ENCODE measurements at regions not wholly inside any gene's neighbourhood (a gene's known extent, or its start where the extent isn't known, plus 50 kb on each side); places are given as distances from the start of the nearest gene placed in this dataset.

GRCh38 chrX:6679550-6679949, 144.6 kb upstream of the VCX3A start:
- H3K4me3 ChIP-seq (ENCODE audit: low read length), result no peak overlapping the region
- H2AFZ ChIP-seq (ENCODE audit: low read length), result no peak overlapping the region
- H3K9me2 ChIP-seq (replicated peaks; ENCODE audit: insufficient read depth, low read length), result no peaks in the 10 kb centered on the region
- no peak for DNase-seq
- peaks cover 9% of the 10 kb centered on the region for H3K4me1 ChIP-seq (ENCODE audit: low read length)
- no peak overlapping the region for H3K27ac ChIP-seq (ENCODE audit: low read length)
- H3K9me3 ChIP-seq (ENCODE audit: low read length), result no peaks in the 10 kb centered on the region
- no peaks in the 10 kb centered on the region for H3K36me3 ChIP-seq (ENCODE audit: insufficient read depth, low read length)
- no peaks in the 10 kb centered on the region for H3K27me3 ChIP-seq (ENCODE audit: low read length)
- no peak overlapping the region for H3K4me2 ChIP-seq (ENCODE audit: low read depth, low read length, poor library complexity, severe bottlenecking)
- no peaks in the 10 kb centered on the region for H3K79me2 ChIP-seq (ENCODE audit: low read length)
- H3K9ac ChIP-seq (ENCODE audit: low read length), result no peak overlapping the region
- H4K20me1 ChIP-seq (ENCODE audit: insufficient read depth, low read depth, low read length), result no peaks in the 10 kb centered on the region

DNA sequence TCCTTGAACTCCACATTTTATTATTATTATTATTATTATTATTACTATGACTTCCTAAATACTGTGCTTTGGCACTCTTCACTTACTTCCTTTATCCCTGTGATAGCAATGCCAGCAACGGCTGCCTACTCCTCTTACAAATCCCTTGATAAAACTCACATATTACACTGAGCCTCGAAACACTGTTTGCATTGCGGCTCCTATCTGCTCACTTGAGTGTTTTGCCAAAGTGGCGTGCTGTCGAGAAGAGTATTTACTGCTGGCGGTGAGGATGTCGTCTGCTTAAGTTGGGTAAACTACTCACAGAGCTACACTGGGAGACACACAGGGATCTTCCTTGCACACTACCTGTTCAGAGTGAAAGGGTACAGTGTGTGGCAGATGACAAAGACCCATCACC, 143.4 kb upstream of the VCX3A start:
- Histone ChIP-seq H3K79me2 (ENCODE audit: low read length) (no peaks in the 10 kb centered on the region), H3K9me2 (replicated peaks; ENCODE audit: insufficient read depth, low read length) (no peaks in the 10 kb centered on the region), H3K4me2 (ENCODE audit: low read depth, low read length, poor library complexity, severe bottlenecking) (no peak overlapping the region), H3K9me3 (ENCODE audit: low read length) (no peaks in the 10 kb centered on the region), H2AFZ (ENCODE audit: low read length) (no peak overlapping the region), H3K4me3 (ENCODE audit: low read length) (no peak overlapping the region), H3K4me1 (ENCODE audit: low read length) (peaks cover 4% of the 10 kb centered on the region), H3K36me3 (ENCODE audit: insufficient read depth, low read length) (no peaks in the 10 kb centered on the region), H3K27ac (ENCODE audit: low read length) (no peak overlapping the region), H3K9ac (ENCODE audit: low read length) (no peak overlapping the region), H4K20me1 (ENCODE audit: insufficient read depth, low read depth, low read length) (no peaks in the 10 kb centered on the region), H3K27me3 (ENCODE audit: low read length) (no peaks in the 10 kb centered on the region)
- DNase-seq, result no peak

DNA sequence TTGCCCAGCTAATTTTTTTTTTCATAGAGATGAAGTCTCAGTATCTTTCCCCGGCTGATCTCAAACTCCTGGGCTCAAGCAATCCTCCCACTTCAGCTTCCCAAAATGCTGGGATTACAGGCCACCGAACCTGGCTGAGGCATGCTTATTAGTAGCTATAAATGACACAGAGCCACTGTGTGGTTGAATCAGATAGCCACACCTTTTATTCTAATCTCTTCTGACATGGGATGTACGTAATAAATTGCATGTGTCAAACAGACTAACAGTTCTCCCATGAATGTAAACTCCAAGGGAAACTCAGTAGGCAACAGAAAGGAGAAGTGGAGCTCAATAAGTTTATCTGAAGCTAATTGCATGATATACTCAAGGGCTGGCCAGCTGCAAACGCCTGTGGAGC, 139.8 kb upstream of the VCX3A start:
- Histone ChIP-seq H3K4me2 (ENCODE audit: low read depth, low read length, poor library complexity, severe bottlenecking) (no peak overlapping the region), H3K9me2 (replicated peaks; ENCODE audit: insufficient read depth, low read length) (no peaks in the 10 kb centered on the region), H3K36me3 (ENCODE audit: insufficient read depth, low read length) (no peaks in the 10 kb centered on the region), H3K79me2 (ENCODE audit: low read length) (no peaks in the 10 kb centered on the region), H3K27ac (ENCODE audit: low read length) (no peak overlapping the region), H3K9ac (ENCODE audit: low read length) (no peak overlapping the region), H3K4me1 (ENCODE audit: low read length) (no peaks in the 10 kb centered on the region), H3K9me3 (ENCODE audit: low read length) (no peaks in the 10 kb centered on the region), H2AFZ (ENCODE audit: low read length) (no peak overlapping the region), H3K4me3 (ENCODE audit: low read length) (no peak overlapping the region), H3K27me3 (ENCODE audit: low read length) (no peaks in the 10 kb centered on the region), H4K20me1 (ENCODE audit: insufficient read depth, low read depth, low read length) (no peaks in the 10 kb centered on the region)
- DNase-seq, result no peak

DNA sequence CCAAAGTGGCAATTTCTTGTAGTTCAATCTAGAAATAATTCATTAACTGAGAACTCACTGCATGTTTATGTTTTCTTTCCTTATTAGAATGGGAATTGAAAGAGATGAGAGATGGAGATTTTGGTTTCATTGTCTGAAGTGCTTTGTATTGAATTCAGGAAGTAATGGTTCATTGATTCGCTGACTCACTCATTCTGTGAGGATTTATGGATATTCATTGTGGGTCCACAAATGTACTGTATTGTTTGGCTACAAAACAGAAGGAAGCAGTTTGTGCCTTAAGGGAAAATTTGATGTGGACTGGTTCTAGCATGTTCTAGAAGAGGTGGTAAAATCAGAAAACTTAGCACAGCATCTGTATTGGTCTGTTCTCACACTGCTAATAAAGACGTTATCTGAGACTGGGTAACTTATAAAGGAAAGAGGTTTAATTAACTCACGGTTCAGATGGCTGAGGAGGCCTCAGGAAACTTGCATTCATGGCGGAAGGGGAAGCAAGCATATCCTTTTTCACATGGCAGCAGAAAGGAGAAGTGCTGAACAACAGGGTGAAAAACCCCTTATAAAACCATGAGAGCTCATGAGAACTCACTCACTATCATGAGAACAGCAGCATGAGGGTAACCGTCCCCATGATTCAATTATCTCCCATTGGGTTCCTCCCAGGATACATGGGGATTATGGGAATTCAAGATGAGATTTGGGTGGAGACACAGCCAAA, 132.3 kb upstream of the VCX3A start:
- Histone ChIP-seq H3K9me2 (replicated peaks; ENCODE audit: insufficient read depth, low read length) (no peaks in the 10 kb centered on the region; the same call in 1 of the 2 replicates), H3K36me3 (ENCODE audit: insufficient read depth, low read length) (no peaks in the 10 kb centered on the region), H3K79me2 (ENCODE audit: low read length) (no peaks in the 10 kb centered on the region), H3K4me3 (ENCODE audit: low read length) (peak overlapping the region; percentile 11; the same call in 1 of the 2 replicates), H3K27me3 (ENCODE audit: low read length) (no peaks in the 10 kb centered on the region), H3K4me1 (ENCODE audit: low read length) (peaks cover 13% of the 10 kb centered on the region), H3K9ac (ENCODE audit: low read length) (no peak overlapping the region), H3K27ac (ENCODE audit: low read length) (no peak overlapping the region), H2AFZ (ENCODE audit: low read length) (peak overlapping the region; percentile 85), H3K4me2 (ENCODE audit: low read depth, low read length, poor library complexity, severe bottlenecking) (peak overlapping the region; percentile 6), H3K9me3 (ENCODE audit: low read length) (no peaks in the 10 kb centered on the region), H4K20me1 (ENCODE audit: insufficient read depth, low read depth, low read length) (no peaks in the 10 kb centered on the region)
- peak; percentile 66 for DNase-seq

DNA sequence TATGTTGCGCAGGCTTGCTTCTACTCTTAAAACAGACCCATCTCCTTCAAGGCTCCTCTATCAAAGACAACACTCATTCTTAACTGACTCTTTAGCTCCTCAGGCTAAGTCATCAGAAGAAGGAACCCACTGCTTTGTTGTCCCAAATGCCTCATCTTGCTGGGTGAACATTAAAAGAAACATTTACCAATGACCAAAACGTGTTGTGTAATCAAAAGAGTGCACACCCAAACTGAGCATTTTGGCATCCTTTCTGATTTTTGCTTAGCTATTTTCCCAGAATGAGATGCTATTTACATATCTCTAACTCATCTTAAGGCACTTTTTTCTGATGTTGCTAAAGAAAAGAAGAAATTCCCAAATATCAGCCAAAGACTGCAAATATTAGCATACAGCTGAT, 131.7 kb upstream of the VCX3A start:
- H3K36me3 ChIP-seq (ENCODE audit: insufficient read depth, low read length), result no peaks in the 10 kb centered on the region
- H3K79me2 ChIP-seq (ENCODE audit: low read length), result no peaks in the 10 kb centered on the region
- peak overlapping the region; percentile 85; the same call in 1 of the 2 replicates for H2AFZ ChIP-seq (ENCODE audit: low read length)
- peak overlapping the region; percentile 11; the same call in 1 of the 2 replicates for H3K4me3 ChIP-seq (ENCODE audit: low read length)
- no peaks in the 10 kb centered on the region for H3K9me3 ChIP-seq (ENCODE audit: low read length)
- H3K27me3 ChIP-seq (ENCODE audit: low read length), result no peaks in the 10 kb centered on the region
- no peak for DNase-seq
- H3K4me2 ChIP-seq (ENCODE audit: low read depth, low read length, poor library complexity, severe bottlenecking), result peak overlapping the region; percentile 6
- H3K9ac ChIP-seq (ENCODE audit: low read length), result no peak overlapping the region
- no peaks in the 10 kb centered on the region for H4K20me1 ChIP-seq (ENCODE audit: insufficient read depth, low read depth, low read length)
- H3K27ac ChIP-seq (ENCODE audit: low read length), result no peak overlapping the region
- H3K4me1 ChIP-seq (ENCODE audit: low read length), result peaks cover 13% of the 10 kb centered on the region
- H3K9me2 ChIP-seq (replicated peaks; ENCODE audit: insufficient read depth, low read length), result no peaks in the 10 kb centered on the region; the same call in 1 of the 2 replicates

DNA sequence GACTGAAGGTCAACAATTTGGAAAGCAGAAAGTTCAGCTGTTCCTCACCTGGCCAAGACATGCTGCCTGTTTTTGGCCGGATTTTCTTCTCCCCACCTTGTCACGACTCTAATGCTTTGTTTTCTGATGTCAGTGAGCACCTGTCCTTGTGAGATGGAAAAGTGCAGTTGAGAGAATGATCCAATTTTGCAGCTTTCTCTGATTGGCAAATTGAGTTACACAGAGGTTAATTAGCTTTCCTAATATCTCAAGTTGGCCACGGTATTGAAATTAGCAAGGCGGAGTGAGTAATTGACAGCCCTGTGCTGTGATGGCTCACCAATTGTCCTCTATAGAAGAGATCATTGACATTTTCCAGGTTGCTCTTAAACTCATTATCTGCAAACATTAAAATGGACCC, 126.8 kb upstream of the VCX3A start:
- peaks cover 8% of the 10 kb centered on the region for H3K4me1 ChIP-seq (ENCODE audit: low read length)
- H3K27me3 ChIP-seq (ENCODE audit: low read length), result no peaks in the 10 kb centered on the region
- DNase-seq, result no peak
- no peak overlapping the region for H3K27ac ChIP-seq (ENCODE audit: low read length)
- H3K36me3 ChIP-seq (ENCODE audit: insufficient read depth, low read length), result no peaks in the 10 kb centered on the region
- no peaks in the 10 kb centered on the region for H3K9me2 ChIP-seq (replicated peaks; ENCODE audit: insufficient read depth, low read length)
- H3K9me3 ChIP-seq (ENCODE audit: low read length), result no peaks in the 10 kb centered on the region
- H3K4me2 ChIP-seq (ENCODE audit: low read depth, low read length, poor library complexity, severe bottlenecking), result no peak overlapping the region
- no peak overlapping the region for H3K4me3 ChIP-seq (ENCODE audit: low read length)
- no peaks in the 10 kb centered on the region for H4K20me1 ChIP-seq (ENCODE audit: insufficient read depth, low read depth, low read length)
- no peak overlapping the region for H2AFZ ChIP-seq (ENCODE audit: low read length)
- no peaks in the 10 kb centered on the region for H3K79me2 ChIP-seq (ENCODE audit: low read length)
- H3K9ac ChIP-seq (ENCODE audit: low read length), result no peak overlapping the region

- Histone ChIP-seq H3K79me2 (ENCODE audit: low read length) (no peaks in the 10 kb centered on the region), H2AFZ (ENCODE audit: low read length) (no peak overlapping the region), H3K36me3 (ENCODE audit: insufficient read depth, low read length) (no peaks in the 10 kb centered on the region), H3K4me1 (ENCODE audit: low read length) (peaks cover 10% of the 10 kb centered on the region), H3K9me2 (replicated peaks; ENCODE audit: insufficient read depth, low read length) (no peaks in the 10 kb centered on the region), H3K27ac (ENCODE audit: low read length) (no peak overlapping the region), H4K20me1 (ENCODE audit: insufficient read depth, low read depth, low read length) (no peaks in the 10 kb centered on the region), H3K4me3 (ENCODE audit: low read length) (no peak overlapping the region), H3K9me3 (ENCODE audit: low read length) (no peaks in the 10 kb centered on the region), H3K4me2 (ENCODE audit: low read depth, low read length, poor library complexity, severe bottlenecking) (no peak overlapping the region), H3K27me3 (ENCODE audit: low read length) (no peaks in the 10 kb centered on the region), H3K9ac (ENCODE audit: low read length) (no peak overlapping the region)
- no peak for DNase-seq
Measured at GRCh38 chrX:6660567-6661264, 125.8 kb upstream of the VCX3A start.

DNA sequence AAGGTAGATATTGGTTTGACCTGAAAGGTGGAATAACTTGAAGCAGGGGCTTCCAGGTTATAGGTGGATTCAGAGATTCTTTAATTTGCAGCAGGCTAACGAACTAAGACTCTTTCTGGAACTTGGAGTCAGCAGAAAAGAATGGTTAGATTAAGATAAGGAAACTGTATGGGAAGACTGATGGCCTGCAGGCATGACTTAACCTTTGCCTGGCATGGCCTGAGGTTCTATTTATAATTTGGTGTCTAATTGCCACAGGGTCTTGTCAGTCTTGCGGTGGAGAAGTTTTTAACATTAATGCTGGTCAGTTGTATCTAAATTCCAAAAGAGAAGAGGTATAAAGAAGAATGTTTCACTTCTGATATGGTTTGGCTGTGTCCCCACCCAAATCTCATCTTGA, 110.3 kb upstream of the VCX3A start:
- Histone ChIP-seq H3K9ac (ENCODE audit: low read length) (no peak overlapping the region), H3K4me3 (ENCODE audit: low read length) (no peak overlapping the region), H4K20me1 (ENCODE audit: insufficient read depth, low read depth, low read length) (no peaks in the 10 kb centered on the region), H3K4me1 (ENCODE audit: low read length) (no peaks in the 10 kb centered on the region), H3K27ac (ENCODE audit: low read length) (no peak overlapping the region), H3K27me3 (ENCODE audit: low read length) (no peaks in the 10 kb centered on the region), H2AFZ (ENCODE audit: low read length) (no peak overlapping the region), H3K36me3 (ENCODE audit: insufficient read depth, low read length) (no peaks in the 10 kb centered on the region; the same call in 1 of the 2 replicates), H3K9me3 (ENCODE audit: low read length) (peaks cover 7% of the 10 kb centered on the region; the same call in 1 of the 2 replicates), H3K4me2 (ENCODE audit: low read depth, low read length, poor library complexity, severe bottlenecking) (no peak overlapping the region), H3K9me2 (replicated peaks; ENCODE audit: insufficient read depth, low read length) (no peaks in the 10 kb centered on the region), H3K79me2 (ENCODE audit: low read length) (no peaks in the 10 kb centered on the region)
- no peak for DNase-seq
